Cardiac septum (tissue), 1 donor: ENCODE measurements at regions not wholly inside any gene's neighbourhood (a gene's known extent, or its start where the extent isn't known, plus 50 kb on each side); places are given as distances from the start of the nearest gene placed in this dataset.
"Not testable (repeated sequence)": the region's sequence is repeated elsewhere in the genome, so short reads cannot be mapped to it uniquely, and the experiment has no call there.

Experiments used
- DNase-seq: peaks from one replicate; pipeline ENCODE4 v3.0.0-alpha.2; 2020; ENCODE audit warnings: low spot score
- intact Hi-C: fragments of 100-400 bp; cut with DNase I; formaldehyde crosslinking; loops from one replicate; pipeline ENCODE4 v1.14.0; 2022
- donor health status: DM: no; HTN: no; CAD: no.

- intact Hi-C loops, result no loop called here
- no peak for DNase-seq
Measured at GRCh38 chr10:114726820-114727271, 68.8 kb upstream of the ABLIM1 start.

- no peak for DNase-seq
- intact Hi-C loops, result no loop called here
Measured at GRCh38 chr10:114728325-114728724, 70.2 kb upstream of the ABLIM1 start.

DNA sequence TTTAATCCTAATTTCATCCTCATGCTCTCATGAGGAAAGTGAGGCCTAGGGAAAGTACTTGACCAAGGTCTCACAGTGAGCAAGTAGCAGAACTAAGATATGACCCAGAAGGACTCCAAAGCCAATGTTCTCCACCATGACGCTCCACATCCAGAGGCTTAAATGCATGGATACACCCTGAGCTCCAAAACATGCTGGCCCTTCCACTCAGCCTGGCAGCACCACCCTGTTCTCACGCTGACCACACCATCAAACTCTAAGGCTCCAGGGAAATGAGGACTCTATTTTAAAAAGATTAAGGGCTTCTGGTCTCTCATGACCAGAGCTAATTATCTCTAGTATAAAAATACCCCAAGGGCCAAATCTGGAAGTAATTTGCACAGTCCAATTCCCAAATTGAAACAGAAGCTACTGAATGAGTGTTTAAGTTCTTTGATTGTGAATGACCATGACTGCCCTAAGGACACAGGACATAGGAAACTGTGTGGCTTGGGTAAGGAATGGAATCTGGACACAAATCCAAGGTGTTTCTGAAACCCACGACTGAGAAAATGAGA, 71.1 kb upstream of the ABLIM1 start:
- intact Hi-C loops, result no loop called here
- no peak for DNase-seq

DNA sequence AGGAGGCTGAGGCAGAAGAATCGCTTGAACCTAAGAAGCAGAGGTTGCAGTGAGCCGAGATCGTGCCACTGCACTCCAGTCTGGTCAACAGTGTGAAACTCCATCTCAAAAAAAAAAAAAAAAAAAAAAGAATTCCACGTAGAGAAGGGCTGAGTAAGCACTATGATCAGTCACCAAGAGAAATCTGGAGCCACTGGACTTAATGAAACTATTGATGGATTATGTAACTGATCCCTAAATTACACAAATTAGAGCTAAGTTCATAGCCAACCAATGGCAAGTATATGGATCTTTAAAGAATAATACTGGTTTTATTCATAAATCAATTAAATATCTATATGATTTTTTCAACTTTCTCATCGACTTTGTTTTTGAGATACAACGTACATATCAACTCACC, 72.2 kb upstream of the ABLIM1 start:
- intact Hi-C loops, result no loop called here
- no peak for DNase-seq

DNA sequence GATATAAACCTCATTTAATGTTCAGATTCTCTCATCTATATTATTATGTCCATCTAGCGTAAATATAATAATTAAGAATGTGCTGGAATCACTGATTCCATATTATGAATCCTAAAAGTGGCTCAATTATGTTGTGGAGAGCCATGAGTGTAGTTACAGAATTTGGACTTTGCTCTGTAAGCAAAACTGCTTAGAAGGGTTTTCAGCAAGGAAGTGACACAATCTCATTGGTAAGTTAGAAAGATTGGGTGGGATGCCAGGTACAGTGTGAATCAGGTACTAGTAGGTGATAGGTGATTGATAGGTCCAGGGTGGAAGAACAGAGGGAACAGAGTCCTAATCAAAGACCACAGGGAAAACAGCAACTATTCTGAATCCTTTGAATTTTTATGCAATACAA, 74.9 kb upstream of the ABLIM1 start:
- intact Hi-C loops, result no loop called here
- DNase-seq, result no peak

- DNase-seq, result no peak
- intact Hi-C loops, result no loop called here
Measured at GRCh38 chr10:114735946-114736345, 77.9 kb upstream of the ABLIM1 start.

DNA sequence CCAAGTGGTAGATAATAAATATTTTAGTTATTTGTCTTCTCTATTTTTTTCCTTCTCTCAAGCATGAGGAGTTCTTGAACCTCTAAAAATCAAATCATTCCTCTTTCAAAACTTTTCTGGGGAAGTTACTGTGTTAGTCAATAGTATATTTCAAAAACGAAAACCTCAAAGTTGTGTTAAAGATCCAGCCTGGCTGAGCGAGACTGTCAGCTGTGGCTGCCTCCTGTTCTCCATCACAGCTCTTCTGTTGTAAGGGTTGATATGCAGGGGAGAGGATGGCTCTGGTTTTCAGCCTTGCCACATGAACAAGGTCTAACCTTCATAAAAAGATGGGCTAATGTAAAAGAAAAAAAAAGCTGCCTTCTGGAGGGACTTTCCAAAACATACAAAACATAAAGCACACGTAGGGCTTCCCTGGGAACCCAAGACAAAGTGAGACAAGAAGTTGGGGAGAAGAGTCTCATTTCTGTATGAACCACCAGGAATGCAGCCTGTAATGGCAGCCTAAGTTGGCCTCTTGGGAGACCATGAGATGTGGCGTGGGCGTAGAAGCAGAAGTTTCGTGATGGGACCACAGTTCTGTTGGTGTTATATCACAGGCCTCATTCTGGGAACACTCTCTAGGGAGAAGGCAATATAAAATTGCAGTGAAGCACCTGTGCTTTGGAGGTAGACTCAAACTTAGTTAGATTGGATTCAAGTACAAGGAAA, 77.9 kb upstream of the FHIP2A start:
- DNase-seq, result no peak
- intact Hi-C loops, result no loop called here

- no peak for DNase-seq
- intact Hi-C loops, result no loop called here
Measured at GRCh38 chr10:114746531-114746930, 75.0 kb upstream of the FHIP2A start.

DNA sequence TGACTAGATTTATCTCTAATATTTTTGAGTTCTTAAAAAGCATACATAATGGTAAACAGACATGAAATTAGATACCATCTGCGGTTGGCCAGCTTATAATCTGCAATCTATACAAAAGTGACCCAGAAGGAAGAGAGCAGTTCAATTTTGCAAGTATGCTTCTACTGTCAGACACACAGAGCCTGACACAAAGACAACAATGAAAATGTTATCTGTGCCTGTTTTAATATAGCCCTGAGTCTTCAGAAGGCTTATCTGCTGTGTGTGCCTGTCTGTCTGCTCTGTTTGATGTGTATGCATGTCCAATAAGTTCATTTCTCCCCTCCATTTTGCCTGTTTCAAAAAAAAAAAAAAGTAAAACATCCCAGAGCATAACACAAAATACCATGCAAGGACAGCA, 73.3 kb upstream of the FHIP2A start:
- no peak for DNase-seq
- intact Hi-C loops, result no loop called here

GRCh38 chr10:114749014-114749413, 72.6 kb upstream of the FHIP2A start:
- DNase-seq, result no peak
- intact Hi-C loops, result no loop called here

DNA sequence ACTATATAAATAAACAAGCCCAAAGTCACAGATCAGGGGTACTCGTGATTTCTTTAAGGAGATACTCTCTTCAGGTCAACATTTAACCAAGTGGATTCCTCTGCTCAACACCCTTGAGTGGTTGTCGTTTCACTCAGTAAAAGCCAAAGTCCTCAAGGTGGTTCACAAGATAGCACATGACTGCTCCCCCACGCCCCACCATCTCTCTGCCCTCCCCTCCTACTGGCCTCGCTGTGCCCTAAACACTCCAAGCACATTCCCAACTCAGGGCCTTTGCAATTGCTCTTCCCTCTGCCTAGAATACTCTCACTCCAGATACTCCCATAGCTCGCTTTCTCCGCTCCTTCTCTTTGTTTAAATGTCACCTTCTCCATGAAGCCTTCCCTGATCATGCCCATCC, 72.1 kb upstream of the FHIP2A start:
- intact Hi-C loops, result no loop called here
- DNase-seq, result no peak

DNA sequence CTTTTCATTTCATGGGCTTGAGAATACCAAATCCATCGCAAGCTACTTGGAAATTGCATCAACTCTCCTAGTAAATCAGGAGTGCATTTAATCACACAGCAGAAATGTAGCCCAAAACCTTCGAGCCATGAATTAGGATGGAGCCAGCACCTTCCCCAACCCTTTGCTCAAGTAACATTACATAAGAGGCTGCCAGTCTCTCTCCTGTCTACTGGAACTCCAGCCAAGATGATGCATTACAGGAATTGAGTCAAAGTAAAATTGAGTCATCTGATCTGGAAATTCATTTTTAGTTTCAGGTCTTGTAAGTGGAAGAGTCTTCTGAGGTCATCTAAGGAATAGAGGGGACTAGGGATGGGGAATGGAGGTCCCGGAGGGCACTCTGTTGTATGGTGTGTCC, 69.7 kb upstream of the FHIP2A start:
- DNase-seq, result no peak
- intact Hi-C loops, result no loop called here

DNA sequence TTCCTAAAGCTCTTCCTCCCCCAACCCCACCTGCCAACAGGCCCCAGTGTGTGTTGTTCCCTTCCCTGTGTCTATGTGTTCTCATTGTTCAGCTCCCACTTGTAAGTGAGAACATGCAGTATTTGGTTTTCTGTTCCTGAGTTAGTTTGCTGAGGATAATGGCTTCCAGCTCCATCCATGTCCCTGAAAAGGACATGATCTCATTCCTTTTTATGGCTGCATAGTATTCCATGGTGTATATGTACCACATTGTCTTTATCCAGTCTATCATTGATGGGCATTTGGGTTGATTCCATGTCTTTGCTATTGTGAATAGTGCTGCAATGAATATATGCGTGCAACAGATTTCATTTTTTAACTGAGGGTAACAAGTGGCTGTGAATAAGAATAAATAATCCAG, 69.0 kb upstream of the FHIP2A start:
- intact Hi-C loops, DNase-seq: not testable (repeated sequence)

GRCh38 chr10:114753126-114753525, 68.5 kb upstream of the FHIP2A start:
- intact Hi-C loops, result no loop called here
- DNase-seq, result no peak

DNA sequence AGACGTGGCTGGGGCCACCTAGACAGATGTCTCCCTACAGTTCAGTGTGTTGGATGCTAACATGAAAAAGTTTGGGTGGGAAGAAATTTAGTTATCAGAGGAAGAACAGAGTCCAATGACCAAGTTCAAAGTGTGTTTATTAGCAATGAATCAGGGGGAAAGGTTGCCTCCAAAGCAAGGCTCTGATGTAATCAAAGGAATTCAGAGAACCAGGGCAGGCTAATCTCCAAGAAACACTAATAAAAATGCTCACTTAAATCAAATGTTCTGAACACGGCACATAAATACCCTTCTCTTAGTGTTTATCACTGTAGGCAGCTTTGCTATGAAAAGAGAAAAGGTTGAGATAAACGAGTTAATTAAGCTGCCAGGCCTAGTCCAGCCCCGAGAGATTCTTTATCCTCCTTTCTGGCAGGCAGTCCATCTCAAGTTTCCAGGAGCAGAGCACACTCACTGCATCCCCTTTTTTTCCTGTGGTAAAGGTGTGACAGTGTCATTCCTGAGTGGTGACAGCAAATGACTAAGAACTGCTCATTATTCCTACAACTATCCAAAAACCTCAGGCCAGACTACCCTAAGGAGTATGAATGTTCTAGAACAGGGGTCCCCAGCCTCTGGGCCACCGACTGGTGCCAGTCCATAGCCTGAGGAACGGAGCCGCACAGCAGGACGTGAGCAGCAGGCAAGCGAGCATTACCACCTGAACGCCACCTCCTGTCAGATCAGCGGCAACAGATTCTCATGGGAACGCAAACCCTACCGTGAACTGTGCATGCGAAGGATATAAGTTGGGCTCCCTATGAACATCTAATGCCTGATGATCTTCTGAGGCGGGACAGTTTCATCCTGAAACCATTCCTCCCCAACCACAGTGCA, 66.9 kb upstream of the FHIP2A start:
- DNase-seq, result no peak
- intact Hi-C loops, result loop anchor here (5.0 kb wide), 1 partner anchor 37 kb away; no protein-coding TSS in a partner anchor

DNA sequence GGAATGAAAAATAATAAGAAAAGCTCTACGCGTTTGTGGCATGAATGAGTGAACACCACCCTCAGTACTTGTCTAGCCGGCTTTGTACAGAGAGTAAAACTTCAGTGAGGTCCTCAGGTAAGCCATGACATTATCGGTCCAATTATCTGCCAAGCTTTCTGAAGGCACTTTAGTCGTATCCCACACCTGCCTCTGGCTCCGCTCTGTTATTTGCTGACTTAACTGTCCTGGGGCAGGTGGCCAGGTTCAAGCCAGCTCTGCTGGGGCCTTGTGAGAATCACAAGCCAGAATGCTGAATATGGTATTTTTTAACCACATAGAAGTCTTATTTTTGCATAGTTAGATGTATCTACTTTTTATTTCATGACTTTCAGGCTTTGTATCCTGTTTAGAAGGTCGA, 66.0 kb upstream of the FHIP2A start:
- intact Hi-C loops, result loop anchor here (5.0 kb wide), 1 partner anchor 38 kb away; no protein-coding TSS in a partner anchor
- DNase-seq, result no peak

DNA sequence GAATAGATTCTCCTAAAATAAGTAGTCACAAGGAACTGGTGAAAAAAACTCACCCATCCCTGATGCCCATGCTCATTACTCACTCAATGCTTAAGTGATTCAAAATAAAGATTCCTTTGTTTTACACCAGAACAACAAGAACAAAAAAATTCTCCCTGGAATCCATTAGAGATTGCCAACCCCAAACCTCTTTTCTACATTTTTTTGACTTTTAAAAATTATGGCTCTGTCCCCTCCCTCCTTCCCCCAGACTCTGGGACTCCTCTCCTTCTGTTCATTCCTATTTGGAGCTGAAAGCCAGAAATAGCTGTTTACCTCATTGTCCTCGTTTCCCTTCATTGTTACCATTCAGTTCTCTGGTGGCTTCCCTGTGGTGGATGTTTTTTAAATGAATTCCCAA, 63.2 kb upstream of the FHIP2A start:
- no peak for DNase-seq
- intact Hi-C loops, result loop anchor here (5.0 kb wide), 1 partner anchor 41 kb away; no protein-coding TSS in a partner anchor

- intact Hi-C loops, result no loop called here
- no peak for DNase-seq
Measured at GRCh38 chr10:114761205-114762193, 60.1 kb upstream of the FHIP2A start.

DNA sequence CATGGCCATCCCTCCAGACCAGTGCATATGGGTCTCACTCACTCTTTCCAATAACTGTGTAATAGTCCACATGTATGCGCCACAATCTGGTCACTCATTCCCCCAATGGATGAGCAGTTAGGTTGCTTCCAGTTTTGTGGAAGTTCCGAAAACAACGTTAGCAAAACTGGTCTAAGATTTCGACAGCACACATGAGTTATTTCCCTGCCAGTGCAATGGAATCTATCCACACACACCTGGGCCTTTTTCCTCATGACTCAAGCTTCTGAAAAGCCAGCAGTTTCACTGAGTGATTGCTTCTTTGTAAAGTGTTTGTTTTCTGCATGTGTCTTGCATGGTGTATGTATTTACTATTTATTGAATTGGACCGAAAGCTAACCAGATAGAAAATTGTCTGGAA, 58.8 kb upstream of the FHIP2A start:
- intact Hi-C loops, result no loop called here
- DNase-seq, result no peak
